ENCODE measurements at regions not wholly inside any gene's neighbourhood (a gene's known extent, or its start where the extent isn't known, plus 50 kb on each side); places are given as distances from the start of the nearest gene placed in this dataset.
A peak's percentile ranks its signal among the peaks of the same experiment; 100 is the strongest.
"Not testable (repeated sequence)": the region's sequence is repeated elsewhere in the genome, so short reads cannot be mapped to it uniquely, and the experiment has no call there.

DNA sequence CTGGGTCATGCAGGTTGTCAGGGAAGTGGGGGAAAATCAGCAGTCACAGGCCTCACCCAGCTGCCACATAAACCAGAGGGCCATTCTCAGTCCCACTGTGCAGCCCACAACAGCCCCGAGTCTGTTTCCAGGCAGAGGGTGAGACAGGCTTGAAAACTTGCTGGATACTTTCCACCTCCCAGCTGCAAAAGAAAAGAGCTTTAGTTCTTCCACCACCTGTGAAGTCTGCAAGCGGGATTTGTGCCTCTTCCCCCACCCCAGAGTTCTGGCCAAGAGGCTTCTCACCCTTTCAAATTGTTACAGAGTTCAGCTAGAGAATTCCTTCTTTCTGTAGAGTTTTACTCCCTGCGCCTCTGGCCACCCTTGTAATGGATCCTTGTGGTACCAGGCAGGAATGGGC lies 115.5 kb upstream of the ZDHHC15 start:
- H3K27me3 Mint-ChIP-seq = no peaks in the 10 kb centered on the region
- ATAC-seq (no peak), DNase-seq (no peak)
- H3K27ac Mint-ChIP-seq = no peak overlapping the region
- peaks cover 9% of the 10 kb centered on the region for H3K9me3 Mint-ChIP-seq
- no peak overlapping the region for H3K4me3 Mint-ChIP-seq
- TF ChIP-seq, protein P1, sequence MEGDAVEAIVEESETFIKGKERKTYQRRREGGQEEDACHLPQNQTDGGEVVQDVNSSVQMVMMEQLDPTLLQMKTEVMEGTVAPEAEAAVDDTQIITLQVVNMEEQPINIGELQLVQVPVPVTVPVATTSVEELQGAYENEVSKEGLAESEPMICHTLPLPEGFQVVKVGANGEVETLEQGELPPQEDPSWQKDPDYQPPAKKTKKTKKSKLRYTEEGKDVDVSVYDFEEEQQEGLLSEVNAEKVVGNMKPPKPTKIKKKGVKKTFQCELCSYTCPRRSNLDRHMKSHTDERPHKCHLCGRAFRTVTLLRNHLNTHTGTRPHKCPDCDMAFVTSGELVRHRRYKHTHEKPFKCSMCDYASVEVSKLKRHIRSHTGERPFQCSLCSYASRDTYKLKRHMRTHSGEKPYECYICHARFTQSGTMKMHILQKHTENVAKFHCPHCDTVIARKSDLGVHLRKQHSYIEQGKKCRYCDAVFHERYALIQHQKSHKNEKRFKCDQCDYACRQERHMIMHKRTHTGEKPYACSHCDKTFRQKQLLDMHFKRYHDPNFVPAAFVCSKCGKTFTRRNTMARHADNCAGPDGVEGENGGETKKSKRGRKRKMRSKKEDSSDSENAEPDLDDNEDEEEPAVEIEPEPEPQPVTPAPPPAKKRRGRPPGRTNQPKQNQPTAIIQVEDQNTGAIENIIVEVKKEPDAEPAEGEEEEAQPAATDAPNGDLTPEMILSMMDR (IDR thresholded peaks at IDR 0.05) = no peak
- peaks cover 2% of the 10 kb centered on the region for H3K4me1 Mint-ChIP-seq (ENCODE audit: low read depth)
- intact Hi-C loops (cut with micrococcal nuclease) = no loop called here
- CTCF ChIA-PET = no interaction called here
- no peaks in the 10 kb centered on the region for H3K36me3 Mint-ChIP-seq (ENCODE audit: low read depth)
- POLR2A ChIA-PET = no interaction called here

DNA sequence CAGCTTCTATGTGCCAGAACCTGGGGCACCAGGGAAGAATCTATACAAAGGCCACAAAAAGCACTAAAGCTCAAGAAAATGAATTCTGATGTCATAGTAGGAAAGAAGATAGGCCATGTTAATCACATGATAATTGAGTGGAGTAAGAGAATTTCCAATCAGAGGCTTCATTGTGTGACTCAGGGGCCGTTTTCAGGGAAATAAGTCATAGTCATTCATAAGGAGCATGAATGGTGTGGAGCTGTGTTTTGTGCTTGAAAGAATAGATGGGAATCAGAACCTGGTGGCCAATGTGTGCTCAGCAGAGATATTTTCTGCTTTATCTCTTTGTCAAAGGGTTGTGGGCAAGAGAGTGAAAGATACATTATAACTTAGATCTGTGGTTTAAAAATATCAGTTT lies 102.4 kb upstream of the ZDHHC15 start:
- Mint-ChIP-seq H3K36me3 (ENCODE audit: low read depth) (no peaks in the 10 kb centered on the region), H3K4me1 (ENCODE audit: low read depth) (no peaks in the 10 kb centered on the region), H3K4me3 (no peak overlapping the region), H3K27ac (no peak overlapping the region), H3K9me3 (peaks cover 1% of the 10 kb centered on the region), H3K27me3 (no peaks in the 10 kb centered on the region)
- ChIA-PET CTCF (no interaction called here), POLR2A (no interaction called here)
- DNase-seq (no peak), ATAC-seq (no peak)
- TF ChIP-seq, protein P1 (IDR thresholded peaks at IDR 0.05) = no peak
- intact Hi-C loops (cut with micrococcal nuclease) = no loop called here

DNA sequence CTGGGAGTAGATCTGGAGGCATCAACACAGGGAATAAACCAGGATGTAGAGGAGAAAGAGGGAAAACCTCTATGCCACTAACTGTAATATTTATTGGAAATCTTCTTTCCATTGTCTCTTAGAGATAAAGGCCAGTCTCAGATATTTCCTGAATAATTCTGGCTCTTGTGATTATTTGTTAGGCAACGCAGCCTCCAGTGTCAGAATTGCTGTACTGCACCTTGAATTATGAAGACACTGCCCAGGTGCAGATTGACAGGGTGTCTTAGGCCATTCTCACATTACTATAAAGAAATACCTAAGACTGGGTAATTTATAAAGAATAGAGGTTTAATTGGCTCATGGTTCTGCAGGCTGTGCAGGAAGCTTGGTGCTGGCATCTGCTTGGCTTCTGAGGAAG lies 100.7 kb upstream of the ZDHHC15 start:
- intact Hi-C loops (cut with micrococcal nuclease) = no loop called here
- TF ChIP-seq, protein P1 (IDR thresholded peaks at IDR 0.05) = peak; percentile 28
- ATAC-seq (no peak), DNase-seq (peak; percentile 3)
- ChIA-PET POLR2A (no interaction called here), CTCF (no interaction called here)
- Mint-ChIP-seq H3K27ac (no peak overlapping the region), H3K4me3 (no peak overlapping the region), H3K4me1 (ENCODE audit: low read depth) (no peaks in the 10 kb centered on the region), H3K36me3 (ENCODE audit: low read depth) (no peaks in the 10 kb centered on the region), H3K9me3 (peaks cover 1% of the 10 kb centered on the region), H3K27me3 (no peaks in the 10 kb centered on the region)

DNA sequence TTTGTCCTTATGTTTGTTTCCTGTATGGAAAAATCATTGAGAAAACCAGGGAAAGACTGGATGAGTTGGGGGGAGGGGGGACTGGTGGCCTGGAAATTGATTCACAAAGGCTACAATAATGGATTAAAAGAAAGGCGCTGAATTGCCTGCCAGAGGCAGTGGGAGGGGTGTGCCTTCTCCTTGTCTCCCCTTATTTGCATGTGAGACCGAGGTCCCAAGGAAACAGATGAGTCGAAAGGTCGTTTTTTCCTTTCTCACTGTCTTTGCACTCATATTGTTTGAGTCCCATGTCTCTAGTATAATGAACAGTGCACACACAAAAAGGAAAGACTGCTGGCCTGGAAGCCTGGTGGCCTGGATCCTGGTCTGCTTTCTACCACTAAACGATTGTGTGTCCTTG lies 86.6 kb upstream of the ZDHHC15 start:
- POLR2A ChIA-PET = no interaction called here

DNA sequence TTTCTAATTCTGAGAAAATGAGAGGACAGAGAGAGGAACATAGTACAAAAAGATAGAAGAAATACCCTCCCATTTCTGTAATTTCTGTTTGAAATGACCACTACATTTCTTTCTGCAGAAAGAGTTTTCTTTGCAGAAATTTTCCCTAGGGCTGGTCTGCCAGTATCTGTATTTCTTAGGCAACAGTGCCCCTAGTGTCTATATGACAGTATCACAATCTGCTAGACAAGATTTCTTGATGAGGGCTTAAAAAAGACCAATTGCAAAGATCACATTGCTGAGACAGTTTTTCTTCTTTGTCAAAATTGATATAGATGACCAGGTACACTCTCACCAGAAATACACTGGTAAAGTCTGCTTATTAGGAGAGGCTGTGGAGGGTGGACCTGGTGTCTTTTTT lies 81.0 kb upstream of the ZDHHC15 start:
- Mint-ChIP-seq H3K27me3 (no peaks in the 10 kb centered on the region), H3K4me3 (no peak overlapping the region), H3K9me3 (no peaks in the 10 kb centered on the region), H3K36me3 (ENCODE audit: low read depth) (no peaks in the 10 kb centered on the region), H3K4me1 (ENCODE audit: low read depth) (no peaks in the 10 kb centered on the region), H3K27ac (no peak overlapping the region)
- DNase-seq = no peak
- POLR2A ChIA-PET = no interaction called here
- intact Hi-C loops (cut with micrococcal nuclease) = no loop called here
- CTCF ChIA-PET = no interaction called here
- no peak for ATAC-seq
- TF ChIP-seq, protein P1 (IDR thresholded peaks at IDR 0.05) = peak; percentile 25

More for the DNA sequence above, 86.6 kb upstream of the ZDHHC15 start:
- peaks cover 5% of the 10 kb centered on the region for H3K36me3 Mint-ChIP-seq (ENCODE audit: low read depth)
- CTCF ChIA-PET = no interaction called here
- TF ChIP-seq, protein P1 (IDR thresholded peaks at IDR 0.05) = no peak
- no peaks in the 10 kb centered on the region for H3K27me3 Mint-ChIP-seq
- H3K27ac Mint-ChIP-seq = no peak overlapping the region
- intact Hi-C loops (cut with micrococcal nuclease) = no loop called here
- DNase-seq (no peak), ATAC-seq (no peak)
- peaks cover 3% of the 10 kb centered on the region for H3K9me3 Mint-ChIP-seq
- H3K4me3 Mint-ChIP-seq = no peak overlapping the region
- H3K4me1 Mint-ChIP-seq (ENCODE audit: low read depth) = no peaks in the 10 kb centered on the region

DNA sequence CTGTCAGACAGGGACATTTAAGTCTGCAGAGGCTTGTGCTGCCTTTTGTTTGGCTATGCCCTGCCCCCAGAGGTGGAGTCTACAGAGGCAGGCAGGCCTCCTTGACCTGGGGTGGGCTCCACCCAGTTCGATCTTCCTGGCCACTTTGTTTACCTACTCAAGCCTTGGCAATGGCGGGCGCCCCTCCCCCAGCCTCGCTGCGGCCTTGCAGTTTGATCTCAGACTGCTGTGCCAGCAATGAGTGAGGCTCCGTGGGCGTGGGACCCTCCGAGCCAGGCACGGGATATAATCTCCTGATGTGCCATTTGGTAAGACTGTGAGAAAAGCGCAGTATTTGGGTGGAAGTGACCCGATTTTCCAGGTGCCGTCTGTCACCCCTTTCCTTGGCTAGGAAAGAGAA lies 79.2 kb upstream of the ZDHHC15 start:
- CTCF ChIA-PET; H3K27me3 Mint-ChIP-seq; intact Hi-C loops (cut with micrococcal nuclease); H3K9me3 Mint-ChIP-seq; H3K4me3 Mint-ChIP-seq; H3K4me1 Mint-ChIP-seq (ENCODE audit: low read depth); H3K36me3 Mint-ChIP-seq (ENCODE audit: low read depth); DNase-seq; POLR2A ChIA-PET; H3K27ac Mint-ChIP-seq; ATAC-seq: not testable (repeated sequence)

Measured in activated CD8-positive, alpha-beta T cell treated with anti-CD3 and anti-CD28 coated beads for 36 hours (primary cell).